Endothelial cell of umbilical vein (primary cell): ENCODE measurements at regions not wholly inside any gene's neighbourhood (a gene's known extent, or its start where the extent isn't known, plus 50 kb on each side); places are given as distances from the start of the nearest gene placed in this dataset.

Experiments used
- BruUV-seq: library from RNA; stranded (reverse); fragments of 400-500 nt; replicated peaks from 2 replicates; lab custom pipeline; 2021; lab: Mats Ljungman, UMichigan
- CTCF ChIA-PET: fragments of 300-600, 350-600 bp; sonication (Branson Sonifier 250); formaldehyde crosslinking; loops from one replicate; lab custom pipeline; 2021; ENCODE audit warnings: antibody characterized with exemption, inconsistent platforms; lab: Charles Lee
- POLR2A ChIA-PET: fragments of 300-600, 350-600 bp; sonication (Branson Sonifier 250); formaldehyde crosslinking; loops from one replicate; lab custom pipeline; 2021; ENCODE audit warnings: antibody characterized with exemption, inconsistent platforms; lab: Charles Lee
- DNase-seq: peaks from one replicate; pipeline ENCODE4 v3.0.0-alpha.2; 2011; ENCODE audit warnings: low read depth, low spot score
- FAIRE-seq: peaks from 2 replicates; lab custom pipeline; 2011; peaks lifted over from hg19 to GRCh38; lab: Jason Lieb, UNC
- H2AFZ ChIP-seq: 2 replicates; pipeline ENCODE4 v1.6.0; 2012; ENCODE audit warnings: low read depth, low read length, control low read depth, inconsistent platforms
- H3K27ac ChIP-seq: 2 replicates; pipeline ENCODE4 v1.5.1; 2011; ENCODE audit warnings: low read depth, mild to moderate bottlenecking, control low read depth, low read length, moderate library complexity; ENCODE audit not compliant: insufficient read depth
- H3K27me3 ChIP-seq, 2 experiments: 2 replicates each; pipeline versions ENCODE4 v1.6.0 to v1.6.1; 2011; ENCODE audit warnings: low read length in 2 of 2, mixed read lengths in 1 of 2; ENCODE audit not compliant: control insufficient read depth in 2 of 2, insufficient read depth in 2 of 2
- H3K36me3 ChIP-seq, 2 experiments: 2 replicates in 1 of 2; 3 replicates in 1 of 2; pipeline ENCODE4 v1.5.1; 2011; ENCODE audit warnings: low read length in 2 of 2, mild to moderate bottlenecking in 1 of 2, moderate library complexity in 1 of 2; ENCODE audit not compliant: control insufficient read depth in 2 of 2, insufficient read depth in 2 of 2; ENCODE audit errors: extremely low read depth in 1 of 2
- H3K4me1 ChIP-seq: 3 replicates; pipeline ENCODE4 v1.5.1; 2011; ENCODE audit warnings: mild to moderate bottlenecking, low read length; ENCODE audit not compliant: control insufficient read depth, insufficient read depth; ENCODE audit errors: extremely low read depth
- H3K4me2 ChIP-seq: 2 replicates; pipeline ENCODE4 v1.6.1; 2011; ENCODE audit warnings: low read length, control low read depth, mixed read lengths; ENCODE audit not compliant: insufficient read depth
- H3K4me3 ChIP-seq, 3 experiments: fragments of 200-600 bp in 1 of 3; sonication (generic), shearing (Covaris generic) in 1 of 3; replicated peaks in 1 of 3; 2 replicates each; pipeline ENCODE4 v1.5.1; 2011 to 2016; ENCODE audit warnings: control low read depth in 3 of 3, low read length in 3 of 3, mild to moderate bottlenecking in 2 of 3, inconsistent platforms in 1 of 3, low read depth in 1 of 3, moderate library complexity in 1 of 3; ENCODE audit not compliant: insufficient read depth in 1 of 3
- H3K79me2 ChIP-seq: 2 replicates; pipeline ENCODE4 v1.6.0; 2012; ENCODE audit warnings: low read length, inconsistent platforms; ENCODE audit not compliant: control insufficient read depth, insufficient read depth
- H3K9ac ChIP-seq: replicated peaks from 2 replicates; pipeline ENCODE3; 2011; ENCODE audit warnings: low read length, control low read depth; ENCODE audit not compliant: insufficient read depth; ENCODE audit errors: extremely low read depth
- H3K9me1 ChIP-seq: replicated peaks from 3 replicates; pipeline ENCODE4 v1.6.0; 2011; ENCODE audit warnings: mild to moderate bottlenecking, low read length; ENCODE audit not compliant: control insufficient read depth, insufficient read depth; ENCODE audit errors: extremely low read depth
- H3K9me3 ChIP-seq: replicated peaks from 2 replicates; pipeline ENCODE4 v1.5.1; 2012; ENCODE audit warnings: low read length, inconsistent platforms; ENCODE audit not compliant: control insufficient read depth, insufficient read depth
- H4K20me1 ChIP-seq: replicated peaks from 2 replicates; pipeline ENCODE3; 2011; ENCODE audit warnings: mild to moderate bottlenecking, low read length; ENCODE audit not compliant: control insufficient read depth, insufficient read depth; ENCODE audit errors: extremely low read depth
- EZH2 ChIP-seq: IDR thresholded peaks from 2 replicates; pipeline ENCODE4 v1.6.1; 2012; ENCODE audit warnings: borderline replicate concordance, low read depth, mild to moderate bottlenecking, moderate library complexity, low read length, inconsistent platforms; ENCODE audit not compliant: severe bottlenecking
- FOS ChIP-seq: IDR thresholded peaks from 2 replicates; pipeline ENCODE4 v1.6.1; 2011; ENCODE audit warnings: mild to moderate bottlenecking, low read length, moderate library complexity, borderline replicate concordance; ENCODE audit not compliant: insufficient read depth
- GATA2 ChIP-seq: IDR thresholded peaks from 2 replicates; pipeline ENCODE4 v1.7.0; 2011; ENCODE audit warnings: low read depth, mild to moderate bottlenecking, moderate library complexity, mixed read lengths, low read length; ENCODE audit not compliant: insufficient read length, insufficient read depth
- JUN ChIP-seq: IDR thresholded peaks from 2 replicates; pipeline ENCODE4 v1.6.1; 2011; ENCODE audit warnings: borderline replicate concordance, low read depth; ENCODE audit not compliant: insufficient read length, insufficient read depth
- MYC ChIP-seq: IDR thresholded peaks from one replicate; pipeline ENCODE4 v1.6.1; 2011; ENCODE audit warnings: mild to moderate bottlenecking, low read depth, low read length
- POLR2A ChIP-seq: IDR thresholded peaks from 2 replicates; pipeline ENCODE4 v1.6.1; 2012; ENCODE audit warnings: low read depth, mild to moderate bottlenecking, control low read depth, low read length
- POLR2AphosphoS5 ChIP-seq: IDR thresholded peaks from 2 replicates; pipeline ENCODE4 v1.6.1; 2012; ENCODE audit warnings: low read depth, mild to moderate bottlenecking, control low read depth, low read length, moderate library complexity; ENCODE audit not compliant: insufficient read depth
- dilution Hi-C: fragments of 300-500 bp; cut with MboI; formaldehyde crosslinking; loops from one replicate; pipeline ENCODE4 v1.15.0; 2019; ENCODE audit warnings: low sequenced_read_pairs; ENCODE audit not compliant: extremely low pct_ligation_motif_present
- intact Hi-C: fragments of 100-400 bp; cut with micrococcal nuclease; formaldehyde crosslinking; loops from one replicate; pipeline ENCODE4 v1.10.0; 2022
- TF ChIP-seq, protein P1 (sequence below), 2 donors: IDR thresholded peaks; 1 replicate in 1 of 2; 2 replicates in 1 of 2; pipeline ENCODE4 v1.5.1; 2011; ENCODE audit warnings: low read length in 2 of 2, mild to moderate bottlenecking in 2 of 2, moderate library complexity in 2 of 2, control low read depth in 1 of 2, inconsistent platforms in 1 of 2, low read depth in 1 of 2; ENCODE audit not compliant: insufficient read depth in 1 of 2; ENCODE audit errors: extremely low read depth in 1 of 2
- TF ChIP-seq, protein P2 (sequence below): IDR thresholded peaks from 2 replicates; pipeline ENCODE4 v1.6.1; 2011; ENCODE audit not compliant: insufficient read depth, insufficient read length

DNA sequence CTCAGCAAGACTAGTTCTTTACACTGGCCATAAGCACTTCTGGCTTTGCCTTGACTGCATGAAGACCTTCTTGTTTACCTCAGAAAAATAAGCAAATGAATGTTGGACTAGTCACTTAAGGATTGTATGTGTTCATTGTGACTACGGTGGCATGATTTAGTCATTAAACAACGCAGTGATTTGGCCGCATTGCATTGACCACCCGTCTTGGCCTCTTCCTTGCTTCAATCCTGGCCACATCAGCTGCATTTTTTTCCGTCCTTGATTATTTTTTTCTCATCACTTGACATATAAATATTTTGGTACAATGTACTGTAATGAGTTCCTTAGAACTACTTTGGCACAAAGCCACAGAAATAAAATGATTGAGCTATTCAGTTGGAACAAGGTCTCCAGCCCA is 656.2 kb downstream of the RAB28 start:
- H3K9me3 ChIP-seq = no peaks in the 10 kb centered on the region
- DNase-seq = no peak
- intact Hi-C loops (no loop called here), dilution Hi-C loops (no loop called here)
- H3K79me2 ChIP-seq = no peaks in the 10 kb centered on the region
- no peaks in the 10 kb centered on the region for H4K20me1 ChIP-seq
- no peak overlapping the region for H3K4me2 ChIP-seq
- H3K9ac ChIP-seq = no peak overlapping the region
- ChIA-PET CTCF (no interaction called here), POLR2A (no interaction called here)
- BruUV-seq = no TSS peak
- TF ChIP-seq FOS (no peak), EZH2 (no peak), MYC (no peak), POLR2A (no peak), JUN (no peak), GATA2 (no peak), POLR2AphosphoS5 (no peak)
- TF ChIP-seq, protein P1, sequence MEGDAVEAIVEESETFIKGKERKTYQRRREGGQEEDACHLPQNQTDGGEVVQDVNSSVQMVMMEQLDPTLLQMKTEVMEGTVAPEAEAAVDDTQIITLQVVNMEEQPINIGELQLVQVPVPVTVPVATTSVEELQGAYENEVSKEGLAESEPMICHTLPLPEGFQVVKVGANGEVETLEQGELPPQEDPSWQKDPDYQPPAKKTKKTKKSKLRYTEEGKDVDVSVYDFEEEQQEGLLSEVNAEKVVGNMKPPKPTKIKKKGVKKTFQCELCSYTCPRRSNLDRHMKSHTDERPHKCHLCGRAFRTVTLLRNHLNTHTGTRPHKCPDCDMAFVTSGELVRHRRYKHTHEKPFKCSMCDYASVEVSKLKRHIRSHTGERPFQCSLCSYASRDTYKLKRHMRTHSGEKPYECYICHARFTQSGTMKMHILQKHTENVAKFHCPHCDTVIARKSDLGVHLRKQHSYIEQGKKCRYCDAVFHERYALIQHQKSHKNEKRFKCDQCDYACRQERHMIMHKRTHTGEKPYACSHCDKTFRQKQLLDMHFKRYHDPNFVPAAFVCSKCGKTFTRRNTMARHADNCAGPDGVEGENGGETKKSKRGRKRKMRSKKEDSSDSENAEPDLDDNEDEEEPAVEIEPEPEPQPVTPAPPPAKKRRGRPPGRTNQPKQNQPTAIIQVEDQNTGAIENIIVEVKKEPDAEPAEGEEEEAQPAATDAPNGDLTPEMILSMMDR (IDR thresholded peaks at IDR 0.05; ENCODE audit: extremely low read depth in 1 of 2, insufficient read depth in 1 of 2, low read depth in 1 of 2, low read length in 2 of 2) = no peak
- TF ChIP-seq, protein P2, sequence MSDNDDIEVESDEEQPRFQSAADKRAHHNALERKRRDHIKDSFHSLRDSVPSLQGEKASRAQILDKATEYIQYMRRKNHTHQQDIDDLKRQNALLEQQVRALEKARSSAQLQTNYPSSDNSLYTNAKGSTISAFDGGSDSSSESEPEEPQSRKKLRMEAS = no peak
- no peak overlapping the region for H3K27ac ChIP-seq
- no peaks in the 10 kb centered on the region for H3K36me3 ChIP-seq
- no peak for FAIRE-seq
- H2AFZ ChIP-seq = no peak overlapping the region
- no peaks in the 10 kb centered on the region for H3K4me1 ChIP-seq
- no peaks in the 10 kb centered on the region for H3K9me1 ChIP-seq
- no peaks in the 10 kb centered on the region for H3K27me3 ChIP-seq
- no peak overlapping the region for H3K4me3 ChIP-seq
